ENCODE measurements at regions not wholly inside any gene's neighbourhood (a gene's known extent, or its start where the extent isn't known, plus 50 kb on each side); places are given as distances from the start of the nearest gene placed in this dataset.
"Not testable (repeated sequence)": the region's sequence is repeated elsewhere in the genome, so short reads cannot be mapped to it uniquely, and the experiment has no call there.

DNA sequence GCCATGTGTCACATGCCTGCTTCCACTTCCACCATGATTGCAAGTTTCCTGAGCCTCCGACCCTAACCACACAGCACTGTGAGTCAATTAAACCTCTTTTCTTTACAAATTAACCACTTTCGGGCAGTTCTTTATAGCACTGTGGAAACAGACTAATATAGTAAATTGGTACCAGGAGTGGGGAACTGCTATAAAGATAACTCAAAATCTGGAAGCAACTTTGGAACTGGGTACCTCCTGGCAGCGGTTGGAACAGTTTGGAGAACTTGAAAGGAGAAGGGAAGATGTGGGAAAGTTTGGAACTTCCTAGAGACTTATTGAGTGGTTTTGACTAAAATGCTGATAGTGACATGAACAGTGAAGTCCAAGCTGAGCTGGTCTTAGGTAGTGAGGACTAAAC lies 436.1 kb downstream of the TMEM121 start:
- ATAC-seq (ENCODE audit: low read depth): no peak
- no peak for DNase-seq
- ChIA-PET POLR2A (no interaction called here), CTCF (no interaction called here)
- TF ChIP-seq EZH2 (IDR thresholded peaks at IDR 0.05; ENCODE audit: borderline replicate concordance, insufficient read depth, low read depth, low read length, poor library complexity, severe bottlenecking) (no peak), CTCF (IDR thresholded peaks at IDR 0.05) (no peak)
- intact Hi-C loops (cut with micrococcal nuclease): no loop called here
- Histone ChIP-seq H3K27ac (ENCODE audit: low read length in 2 of 2) (no peak overlapping the region), H3K79me2 (ENCODE audit: control insufficient read depth, insufficient read depth, low read length) (no peaks in the 10 kb centered on the region), H3K4me3 (ENCODE audit: control extremely low read depth in 1 of 5, extremely low read depth in 1 of 5, insufficient read depth in 1 of 5, low read depth in 2 of 5, low read length in 4 of 5) (no peak overlapping the region), H3K27me3 (replicated peaks in 1 of 4; ENCODE audit: control extremely low read depth in 1 of 4, control insufficient read depth in 3 of 4, insufficient read depth in 4 of 4, low read length in 3 of 4) (no peaks in the 10 kb centered on the region), H2AFZ (ENCODE audit: insufficient read depth, low read depth, low read length, poor library complexity, severe bottlenecking) (no peak overlapping the region), H4K20me1 (ENCODE audit: control insufficient read depth, insufficient read depth, low read length, poor library complexity, severe bottlenecking) (no peaks in the 10 kb centered on the region), H3K9me3 (ENCODE audit: control extremely low read depth in 1 of 3, control insufficient read depth in 2 of 3, insufficient read depth in 1 of 3, low read length in 2 of 3) (peaks cover 0 to 2% (median 0%) of the 10 kb centered on the region in 3 donors), H3K36me3 (replicated peaks in 1 of 2; ENCODE audit: control extremely low read depth in 1 of 2, control insufficient read depth in 1 of 2, extremely low read depth in 1 of 2, insufficient read depth in 2 of 2, low read length in 1 of 2) (no peaks in the 10 kb centered on the region), H3K4me2 (replicated peaks; ENCODE audit: low read depth, low read length, poor library complexity, severe bottlenecking) (no peak overlapping the region), H3K4me1 (ENCODE audit: control insufficient read depth in 2 of 2, insufficient read depth in 2 of 2, low read length in 2 of 2) (peaks cover 4 to 5% of the 10 kb centered on the region in 2 donors), H3K9ac (ENCODE audit: low read length) (no peak overlapping the region)
- Mint-ChIP-seq H3K27me3 (no peaks in the 10 kb centered on the region), H3K4me1 (peaks cover 16% of the 10 kb centered on the region), H3K27ac (no peak overlapping the region), H3K9me3 (ENCODE audit: insufficient read depth) (no peaks in the 10 kb centered on the region), H3K4me3 (no peak overlapping the region)
- no CpG with 5 or more reads among the region's 3 CpGs for WGBS (ENCODE audit: insufficient coverage)

- Histone ChIP-seq H3K36me3 (replicated peaks in 1 of 2; ENCODE audit: control extremely low read depth in 1 of 2, control insufficient read depth in 1 of 2, extremely low read depth in 1 of 2, insufficient read depth in 2 of 2, low read length in 1 of 2) (no peaks in the 10 kb centered on the region), H3K27me3 (replicated peaks in 1 of 4; ENCODE audit: control extremely low read depth in 1 of 4, control insufficient read depth in 3 of 4, insufficient read depth in 4 of 4, low read length in 3 of 4) (no peaks in the 10 kb centered on the region), H2AFZ (ENCODE audit: insufficient read depth, low read depth, low read length, poor library complexity, severe bottlenecking) (no peak overlapping the region), H3K9me3 (ENCODE audit: control extremely low read depth in 1 of 3, control insufficient read depth in 2 of 3, insufficient read depth in 1 of 3, low read length in 2 of 3) (no peaks in the 10 kb centered on the region), H3K4me2 (replicated peaks; ENCODE audit: low read depth, low read length, poor library complexity, severe bottlenecking) (no peak overlapping the region), H4K20me1 (ENCODE audit: control insufficient read depth, insufficient read depth, low read length, poor library complexity, severe bottlenecking) (no peaks in the 10 kb centered on the region), H3K4me1 (ENCODE audit: control insufficient read depth in 2 of 2, insufficient read depth in 2 of 2, low read length in 2 of 2) (peaks cover 11 to 23% of the 10 kb centered on the region in 2 donors), H3K79me2 (ENCODE audit: control insufficient read depth, insufficient read depth, low read length) (no peaks in the 10 kb centered on the region), H3K27ac (ENCODE audit: low read length in 2 of 2) (no peak overlapping the region), H3K9ac (ENCODE audit: low read length) (no peak overlapping the region), H3K4me3 (ENCODE audit: control extremely low read depth in 1 of 5, extremely low read depth in 1 of 5, insufficient read depth in 1 of 5, low read depth in 2 of 5, low read length in 4 of 5) (no peak overlapping the region)
- Mint-ChIP-seq H3K27me3 (no peaks in the 10 kb centered on the region), H3K4me1 (peaks cover 27% of the 10 kb centered on the region), H3K27ac (peak overlapping the region; percentile 6), H3K4me3 (no peak overlapping the region), H3K9me3 (ENCODE audit: insufficient read depth) (no peaks in the 10 kb centered on the region)
- CTCF ChIA-PET: no interaction called here
- POLR2A ChIA-PET: no interaction called here
- ATAC-seq (ENCODE audit: low read depth): no peak
- TF ChIP-seq CTCF (IDR thresholded peaks at IDR 0.05) (no peak), EZH2 (IDR thresholded peaks at IDR 0.05; ENCODE audit: borderline replicate concordance, insufficient read depth, low read depth, low read length, poor library complexity, severe bottlenecking) (no peak)
- intact Hi-C loops (cut with micrococcal nuclease): no loop called here
- no peak for DNase-seq
- WGBS (ENCODE audit: insufficient coverage): no CpG with 5 or more reads among the region's 11 CpGs
Observed at GRCh38 chr14:105968291-105968690, 441.9 kb downstream of the TMEM121 start.

GRCh38 chr14:105969026-105969425 lies 442.6 kb downstream of the TMEM121 start:
- CTCF ChIA-PET; H2AFZ ChIP-seq (ENCODE audit: insufficient read depth, low read depth, low read length, poor library complexity, severe bottlenecking); H3K27me3 Mint-ChIP-seq; H3K9me3 Mint-ChIP-seq (ENCODE audit: insufficient read depth); H3K9me3 ChIP-seq (ENCODE audit: control extremely low read depth in 1 of 3, control insufficient read depth in 2 of 3, insufficient read depth in 1 of 3, low read length in 2 of 3); H3K9ac ChIP-seq (ENCODE audit: low read length); H3K36me3 ChIP-seq (replicated peaks in 1 of 2; ENCODE audit: control extremely low read depth in 1 of 2, control insufficient read depth in 1 of 2, extremely low read depth in 1 of 2, insufficient read depth in 2 of 2, low read length in 1 of 2); intact Hi-C loops (cut with micrococcal nuclease); H3K27me3 ChIP-seq (replicated peaks in 1 of 4; ENCODE audit: control extremely low read depth in 1 of 4, control insufficient read depth in 3 of 4, insufficient read depth in 4 of 4, low read length in 3 of 4); H3K4me3 ChIP-seq (ENCODE audit: control extremely low read depth in 1 of 5, extremely low read depth in 1 of 5, insufficient read depth in 1 of 5, low read depth in 2 of 5, low read length in 4 of 5); POLR2A ChIA-PET; H3K4me2 ChIP-seq (replicated peaks; ENCODE audit: low read depth, low read length, poor library complexity, severe bottlenecking); H3K27ac ChIP-seq (ENCODE audit: low read length in 2 of 2); H3K79me2 ChIP-seq (ENCODE audit: control insufficient read depth, insufficient read depth, low read length); H4K20me1 ChIP-seq (ENCODE audit: control insufficient read depth, insufficient read depth, low read length, poor library complexity, severe bottlenecking); ATAC-seq (ENCODE audit: low read depth): not testable (repeated sequence)
- Mint-ChIP-seq H3K27ac (peak overlapping the region; percentile 37), H3K4me1 (peaks cover 27% of the 10 kb centered on the region), H3K4me3 (peak overlapping the region; percentile 45)
- WGBS (ENCODE audit: insufficient coverage): no CpG with 5 or more reads among the region's 6 CpGs
- peak; percentile 36 for DNase-seq
- H3K4me1 ChIP-seq (ENCODE audit: control insufficient read depth in 2 of 2, insufficient read depth in 2 of 2, low read length in 2 of 2): peaks cover 11 to 23% of the 10 kb centered on the region in 2 donors
